Pulmonary artery endothelial cell (primary cell): ENCODE measurements at regions not wholly inside any gene's neighbourhood (a gene's known extent, or its start where the extent isn't known, plus 50 kb on each side); places are given as distances from the start of the nearest gene placed in this dataset.

Source experiments
- DNase-seq: peaks from one replicate; pipeline ENCODE4 v3.0.0-alpha.2; 2011; ENCODE audit warnings: low read depth, low spot score

DNA sequence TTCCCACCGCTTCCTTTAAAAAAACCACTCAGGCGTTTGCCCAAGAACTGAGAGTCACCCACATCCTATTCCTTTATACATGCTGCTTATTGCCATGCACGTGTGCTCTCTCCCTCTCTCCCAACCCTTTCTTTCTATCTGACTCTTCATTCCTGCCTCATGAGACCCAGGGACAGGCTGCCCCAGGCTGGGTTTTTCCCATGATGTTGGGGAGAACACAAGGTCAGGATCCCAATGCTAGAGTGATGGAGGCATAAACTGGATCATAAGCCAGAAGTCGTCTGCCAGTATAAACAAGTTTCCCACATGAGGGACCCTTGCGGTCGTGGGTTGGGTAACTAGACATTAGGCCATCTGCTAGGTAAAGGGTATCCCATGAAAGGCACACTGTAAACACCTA lies 64.9 kb downstream of the CD2 start:
- DNase-seq: no peak

DNA sequence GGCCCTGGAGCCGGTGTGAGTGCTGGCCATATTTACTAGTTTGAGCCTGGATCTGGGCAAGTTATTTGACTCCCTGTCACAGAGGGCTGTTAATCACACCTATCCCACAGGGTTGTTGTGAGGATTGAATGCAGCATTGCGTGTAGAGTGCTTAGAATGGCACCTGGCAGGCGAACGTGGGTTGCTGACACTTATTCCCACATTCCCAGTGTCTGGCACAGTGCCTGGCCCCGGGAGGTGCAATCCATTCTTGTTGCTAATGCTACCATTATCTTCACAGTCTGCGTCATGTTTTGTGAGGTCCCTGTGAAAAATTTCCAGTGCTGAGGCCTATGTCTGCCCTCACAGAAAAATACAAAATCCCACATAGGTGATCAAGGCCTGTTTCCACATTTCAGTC lies 66.1 kb downstream of the CD2 start:
- DNase-seq: no peak

DNA sequence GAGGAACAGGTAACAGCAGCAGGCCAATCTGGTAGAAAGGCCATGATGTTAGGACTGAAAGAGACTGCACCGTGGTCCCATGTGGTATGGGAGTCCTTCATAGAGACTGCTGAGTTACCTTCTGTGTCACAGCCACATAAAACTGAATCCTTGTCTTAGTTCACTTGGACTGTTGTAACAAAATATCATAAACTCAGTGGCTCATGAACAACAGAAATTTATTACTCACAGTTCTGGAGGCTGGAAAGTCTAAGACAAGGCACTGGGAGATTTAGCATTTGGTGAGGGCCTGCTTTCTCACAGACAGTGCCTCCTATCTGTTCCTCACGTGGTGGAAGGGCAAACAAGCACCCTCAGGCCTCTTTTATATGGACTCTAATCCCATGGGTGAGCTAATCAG lies 67.5 kb downstream of the CD2 start:
- DNase-seq: no peak

DNA sequence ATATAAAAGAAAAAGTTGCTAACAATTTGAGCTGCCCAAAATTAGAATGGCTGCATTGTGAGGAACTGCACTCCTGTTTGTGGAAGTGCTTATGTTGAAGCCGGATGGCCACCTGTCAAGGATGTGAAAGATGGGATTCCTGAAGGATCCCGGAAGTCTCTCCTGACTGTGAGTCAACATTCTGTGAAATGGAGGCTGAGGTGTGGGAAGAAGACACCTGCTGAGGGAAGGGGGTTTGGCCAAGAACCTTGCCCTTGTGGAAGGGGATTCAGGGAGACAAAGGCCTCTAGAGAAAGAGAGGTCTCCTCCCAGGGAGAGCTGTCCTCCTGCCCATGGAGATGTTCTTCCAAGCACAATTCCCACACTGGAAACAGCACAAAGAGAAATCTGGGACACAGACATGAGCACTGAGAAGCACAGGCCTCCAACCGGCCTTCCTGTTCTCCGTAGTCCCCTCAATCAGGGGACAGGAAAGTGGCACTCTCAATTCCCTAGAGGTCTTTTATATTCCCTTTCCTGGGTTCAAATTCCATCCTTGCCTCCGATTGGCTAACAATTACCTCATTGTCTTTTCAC lies 70.5 kb downstream of the CD2 start:
- no peak for DNase-seq

DNA sequence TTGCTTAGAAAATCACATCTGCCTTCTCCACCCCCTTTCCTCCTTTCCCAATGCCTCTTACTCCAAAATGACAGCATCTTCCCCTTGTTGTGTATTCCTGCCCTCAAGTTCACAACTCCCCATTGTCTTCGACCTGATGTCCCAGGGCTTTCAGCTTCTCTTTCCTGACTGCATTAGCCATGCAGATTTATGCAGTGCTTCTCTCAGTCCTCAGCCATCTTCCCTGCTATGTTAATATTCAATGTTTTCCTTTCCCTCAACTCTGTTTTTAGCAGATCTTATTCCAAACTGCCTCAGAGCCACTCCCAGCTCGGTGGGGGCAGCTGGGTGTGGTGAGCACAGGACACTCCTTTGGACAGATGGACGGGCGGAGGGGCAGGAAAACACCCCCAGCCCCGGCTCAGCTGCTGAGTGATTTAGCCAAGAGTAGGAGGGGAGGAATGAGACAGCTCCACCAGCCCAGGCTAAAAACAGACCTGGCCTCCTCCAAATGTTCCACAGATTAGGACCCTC lies 71.0 kb downstream of the CD2 start:
- DNase-seq: no peak

DNA sequence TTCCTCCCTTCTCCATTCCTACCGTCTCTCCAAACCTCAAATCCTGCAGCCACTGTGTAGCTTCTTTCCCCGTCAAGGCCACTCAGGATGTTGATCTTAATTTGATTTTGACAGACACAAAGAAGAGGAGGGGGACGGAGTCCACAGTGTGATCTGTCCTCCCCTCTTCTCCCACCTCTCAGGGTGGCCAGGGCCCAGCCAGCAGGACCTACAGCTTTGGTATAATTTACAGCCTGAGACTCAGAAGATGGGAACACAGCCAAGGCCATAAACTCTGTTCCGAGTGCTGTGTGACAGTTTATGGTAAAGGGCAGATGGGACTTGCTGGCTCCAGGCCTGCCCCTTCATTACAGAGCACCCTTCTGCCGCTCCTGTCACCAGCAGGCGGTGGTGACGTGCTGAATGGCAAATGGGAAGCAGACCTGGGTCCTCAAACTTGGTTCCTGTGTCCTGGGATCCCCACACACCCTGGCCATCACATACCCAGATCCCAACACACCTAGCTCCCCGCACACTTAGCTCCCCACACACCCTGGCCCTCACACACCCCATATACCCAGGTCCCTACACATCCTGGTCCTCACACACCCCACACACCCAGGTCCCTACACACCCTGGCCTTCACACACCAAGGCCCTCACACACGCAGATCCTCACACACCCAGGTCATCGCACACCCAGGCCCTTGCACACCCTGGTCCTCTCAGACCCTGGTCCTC lies 71.6 kb downstream of the CD2 start:
- no peak for DNase-seq

DNA sequence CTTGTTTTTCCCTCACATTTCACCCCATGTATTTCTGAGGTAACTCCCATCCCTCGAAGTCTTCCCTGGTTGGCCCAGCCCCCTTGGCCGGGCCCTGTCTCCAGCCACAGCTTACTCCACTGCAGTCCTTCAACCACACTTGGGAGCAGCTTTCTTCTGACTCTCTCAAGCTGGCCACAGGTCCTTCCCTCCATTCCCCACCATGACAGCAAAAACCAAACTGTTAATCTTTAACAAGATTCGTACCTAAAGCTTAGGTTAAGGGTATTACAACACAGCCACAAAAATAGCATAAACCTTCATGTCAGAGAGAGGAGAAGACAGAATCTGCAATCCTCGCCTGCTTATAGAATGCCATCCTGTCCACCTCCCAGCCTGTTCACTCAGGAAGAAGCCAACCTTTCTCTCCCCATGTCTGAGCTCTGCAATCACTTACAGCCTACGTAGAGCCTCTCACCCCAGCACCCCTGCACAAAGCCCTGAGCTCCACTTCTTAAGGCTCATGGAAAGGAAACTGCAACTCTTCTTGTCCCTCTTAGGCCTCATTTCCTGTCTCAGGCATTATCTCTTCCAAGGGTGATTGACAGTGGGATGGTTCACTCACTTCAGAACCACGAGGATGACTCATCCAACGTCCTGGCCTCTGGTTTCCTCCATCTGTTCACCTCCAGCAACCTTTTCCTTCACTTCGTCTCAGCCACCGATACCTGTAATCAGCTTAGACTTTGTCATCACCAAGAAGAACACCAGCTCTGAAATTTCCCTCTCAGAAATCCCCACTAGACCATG lies 72.8 kb downstream of the CD2 start:
- no peak for DNase-seq

DNA sequence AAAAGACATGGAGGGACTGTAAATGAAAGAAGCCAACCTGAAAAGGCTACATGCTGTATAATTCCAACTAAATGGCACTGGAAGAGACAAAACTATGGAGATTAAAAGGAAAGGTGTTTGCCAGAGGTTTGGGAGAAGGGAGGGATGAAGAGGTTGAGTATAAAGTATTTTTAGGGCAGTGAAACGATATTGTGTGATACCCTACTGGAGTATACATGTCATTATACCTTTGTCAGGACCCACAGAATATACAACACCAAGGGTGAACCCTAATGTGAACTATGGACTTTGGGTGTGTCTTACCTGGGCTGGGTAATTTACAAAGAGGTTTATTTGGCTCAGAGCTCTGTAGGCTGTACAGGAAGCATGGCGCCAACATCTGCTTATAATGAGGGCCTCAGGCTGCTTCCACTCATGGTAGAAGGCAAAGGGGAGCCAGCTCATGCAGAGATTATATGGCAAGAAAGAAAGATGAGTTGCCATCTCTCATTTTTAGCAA lies 73.4 kb downstream of the CD2 start:
- no peak for DNase-seq

DNA sequence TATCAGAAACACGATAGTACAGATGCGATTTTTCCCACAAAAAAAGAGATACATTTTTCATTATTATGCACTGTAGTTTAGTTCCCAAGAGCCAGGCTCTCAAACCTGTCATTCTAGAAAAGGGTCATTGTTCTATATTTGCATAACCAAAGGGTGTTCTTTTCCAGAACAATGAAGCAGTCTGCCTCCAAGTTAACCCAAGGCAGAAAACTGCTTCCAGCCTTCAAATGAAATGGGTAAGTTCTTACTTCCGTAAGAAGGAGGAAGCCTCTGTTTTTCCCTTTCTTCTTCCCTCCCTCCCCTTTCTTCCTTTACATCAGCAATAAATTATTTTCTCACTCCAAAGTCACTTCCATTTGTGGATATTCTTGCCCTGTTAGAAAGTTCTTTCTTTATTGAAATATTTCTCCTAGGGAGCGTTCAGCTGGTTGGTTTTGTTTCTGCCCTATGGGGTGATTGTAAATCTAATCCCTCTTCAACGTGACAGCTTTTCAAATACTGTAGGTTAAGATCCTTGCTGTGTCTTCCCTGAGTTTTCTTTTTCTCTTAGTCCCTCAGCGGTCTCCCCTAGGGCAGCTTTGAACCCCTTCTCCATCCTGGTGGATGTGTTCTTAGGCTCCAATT lies 77.3 kb upstream of the PTGFRN start:
- no peak for DNase-seq

DNA sequence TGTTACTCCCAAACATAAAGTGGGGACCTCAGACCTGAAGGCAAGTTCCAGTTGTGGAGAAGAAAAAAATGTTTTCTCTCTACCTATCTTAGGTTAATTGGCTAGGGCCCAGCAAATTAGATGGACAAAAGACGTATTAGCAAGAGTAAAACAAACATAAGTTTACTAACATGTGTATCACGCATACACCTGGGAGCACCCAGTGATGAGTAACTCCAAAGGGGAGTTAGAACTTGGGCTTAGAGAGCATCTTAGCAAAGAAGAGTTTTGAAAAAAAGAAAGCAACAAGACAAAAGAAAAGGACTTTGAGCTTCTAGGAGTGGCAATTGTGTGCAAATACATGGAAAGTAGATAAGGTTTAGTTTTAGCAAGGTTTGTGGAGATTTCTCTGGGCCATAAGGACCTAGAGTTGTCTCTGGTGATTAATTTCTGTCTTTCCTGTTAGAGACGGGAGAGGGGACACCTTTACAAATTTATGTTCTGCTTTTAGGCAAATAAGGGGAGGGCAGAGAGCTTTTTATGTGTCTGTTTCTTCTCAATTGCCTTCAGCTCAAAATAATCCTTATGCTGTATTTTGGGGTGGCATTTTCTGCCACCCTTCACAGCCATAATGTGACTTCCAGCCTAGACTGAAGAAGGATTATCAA lies 76.7 kb upstream of the PTGFRN start:
- DNase-seq: no peak

DNA sequence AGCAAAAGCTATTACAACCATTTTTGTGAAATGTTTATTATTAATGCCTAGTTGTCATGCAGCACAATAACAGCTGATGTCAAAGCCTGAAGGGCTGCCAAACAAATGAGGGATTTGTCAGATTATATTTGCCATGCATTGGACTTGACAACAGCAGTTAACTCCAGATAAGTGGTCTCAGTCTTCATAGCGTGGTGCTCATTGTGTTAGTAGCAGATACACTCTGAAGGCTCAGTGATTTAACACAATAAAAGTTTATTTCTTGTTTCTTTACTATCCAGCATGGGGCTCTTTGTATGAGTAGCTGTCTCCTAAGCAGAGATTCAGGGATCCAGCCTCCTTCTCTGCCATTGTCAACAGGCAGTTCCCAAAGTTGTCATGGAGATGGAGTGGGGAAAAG lies 76.0 kb upstream of the PTGFRN start:
- DNase-seq: no peak

DNA sequence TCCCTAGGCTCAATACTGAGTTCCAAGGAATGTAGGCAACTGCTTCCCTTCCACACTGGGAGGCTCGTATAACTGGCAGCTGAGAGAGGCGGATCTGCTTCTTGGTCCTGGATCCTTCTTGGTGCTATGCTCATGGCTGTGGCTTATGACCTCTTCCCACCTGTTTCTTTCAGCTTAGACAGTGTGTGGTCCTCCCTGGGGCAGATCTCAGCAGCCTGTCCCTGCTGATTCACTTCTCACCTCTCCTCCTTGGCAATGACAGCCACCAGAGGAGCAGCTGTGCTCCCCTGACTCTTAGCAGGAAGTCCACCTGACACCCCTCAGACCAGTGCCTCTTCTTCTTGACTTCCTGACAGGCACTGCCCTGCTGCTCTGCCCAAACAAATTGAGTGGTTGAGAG lies 75.1 kb upstream of the PTGFRN start:
- DNase-seq: no peak

DNA sequence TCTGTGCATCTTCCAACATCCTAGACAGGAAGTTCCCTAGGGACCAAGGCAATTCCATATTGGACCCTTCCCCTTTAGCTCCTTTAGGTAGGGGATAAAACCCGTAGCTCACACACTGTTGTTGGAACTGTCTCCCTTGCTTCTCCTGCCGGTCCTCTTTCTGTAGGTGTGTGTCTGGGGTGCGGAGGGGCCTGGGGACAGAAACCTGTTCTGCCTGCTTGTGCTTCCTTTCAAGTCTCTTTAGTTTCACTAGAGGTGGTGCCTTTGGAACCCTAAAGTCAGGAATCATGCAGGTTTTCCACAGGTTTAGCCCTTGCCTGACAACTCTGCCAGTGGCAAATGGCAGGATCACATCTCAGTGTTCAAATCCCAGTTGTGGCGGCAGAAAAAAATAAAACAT lies 74.6 kb upstream of the PTGFRN start:
- no peak for DNase-seq

DNA sequence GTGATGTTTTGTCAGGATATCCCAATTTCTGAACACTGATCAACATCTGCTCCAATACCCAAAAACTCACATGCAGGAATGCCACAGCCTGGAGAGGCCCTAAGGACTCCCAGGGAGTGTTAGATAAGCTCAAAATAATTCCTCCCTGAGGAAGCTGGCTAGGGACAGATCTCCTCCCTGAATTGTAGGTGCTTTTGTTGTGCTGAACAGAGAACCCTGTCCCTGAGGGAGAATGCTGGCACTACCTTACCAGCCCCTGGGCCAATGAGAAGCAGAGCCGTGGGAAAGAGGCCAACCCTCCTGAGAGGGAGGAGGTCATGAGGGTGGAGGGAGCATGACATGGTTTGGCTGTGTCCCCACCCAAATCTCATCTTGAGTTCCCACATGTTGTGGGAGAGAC lies 73.6 kb upstream of the PTGFRN start:
- no peak for DNase-seq

DNA sequence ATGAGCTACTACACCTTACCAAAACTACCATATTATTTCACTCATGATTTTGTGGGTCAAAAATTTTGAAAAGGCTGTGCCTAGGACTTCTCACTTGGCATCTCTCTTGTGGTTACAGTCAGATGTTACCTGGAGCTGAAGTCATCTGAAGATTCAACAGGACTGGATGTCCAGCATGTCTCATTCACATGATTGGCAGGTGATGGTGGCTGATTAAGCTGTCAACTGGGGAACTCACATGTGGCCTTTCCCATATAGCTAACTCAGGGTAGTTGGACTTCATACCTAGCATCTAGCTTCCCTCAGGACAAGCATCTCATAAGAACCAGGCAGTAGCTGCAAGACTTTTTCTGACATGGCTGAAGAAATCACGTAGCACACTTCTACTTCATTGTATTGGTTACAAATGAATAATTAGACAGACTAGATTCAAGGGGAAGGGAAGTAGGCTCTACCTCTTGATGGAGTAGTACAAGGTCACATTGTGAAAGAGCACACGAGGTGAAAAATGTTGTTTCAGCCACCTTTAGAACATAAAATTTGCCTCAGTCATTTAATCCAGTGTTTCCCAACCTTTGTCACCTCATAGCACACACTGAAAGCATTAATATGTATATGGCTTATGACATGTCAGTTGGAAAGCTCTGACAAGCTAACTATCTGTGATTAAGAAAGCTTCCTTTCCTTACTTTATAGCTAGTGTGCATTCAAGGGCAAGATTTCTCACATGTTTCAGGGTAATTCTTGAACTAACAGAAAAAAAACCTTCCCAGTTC lies 68.0 kb upstream of the PTGFRN start:
- no peak for DNase-seq

DNA sequence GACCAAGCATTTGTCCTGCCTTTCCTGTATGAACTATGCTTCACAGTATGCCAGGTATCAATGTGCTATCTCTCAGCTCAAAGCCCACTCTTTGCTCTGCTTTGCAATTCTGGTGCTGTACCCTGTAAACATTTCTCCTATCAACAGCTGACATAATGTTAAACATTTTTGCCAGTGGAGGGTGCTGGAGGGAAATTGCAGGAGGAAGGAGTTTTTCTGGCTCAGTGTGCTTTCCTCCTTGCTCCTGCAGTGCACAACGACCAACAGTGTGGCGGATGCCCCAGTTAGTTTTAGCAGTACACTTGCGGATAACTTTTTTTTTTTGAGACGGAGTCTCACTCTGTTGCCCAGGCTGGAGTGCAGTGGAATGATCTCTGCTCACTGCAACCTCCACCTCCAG lies 67.1 kb upstream of the PTGFRN start:
- DNase-seq: no peak

DNA sequence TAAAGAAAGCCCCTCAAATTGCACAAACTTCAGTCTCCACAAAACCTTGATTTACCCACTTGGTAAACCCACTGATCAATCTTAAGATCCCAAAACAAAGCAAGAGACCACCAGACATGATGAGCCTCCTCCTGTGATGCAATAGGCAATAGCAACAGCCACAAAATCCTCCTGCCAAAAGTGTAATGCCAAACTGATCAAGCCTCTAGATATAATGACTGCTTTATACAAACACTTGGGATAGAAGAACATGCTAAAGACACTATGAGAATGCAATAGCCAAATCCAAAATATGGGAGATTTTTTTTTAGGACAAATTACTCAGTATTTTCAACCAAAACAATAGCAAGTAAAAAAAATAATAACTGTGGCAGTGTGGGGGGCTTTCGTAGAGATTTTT lies 64.9 kb upstream of the PTGFRN start:
- DNase-seq: no peak

DNA sequence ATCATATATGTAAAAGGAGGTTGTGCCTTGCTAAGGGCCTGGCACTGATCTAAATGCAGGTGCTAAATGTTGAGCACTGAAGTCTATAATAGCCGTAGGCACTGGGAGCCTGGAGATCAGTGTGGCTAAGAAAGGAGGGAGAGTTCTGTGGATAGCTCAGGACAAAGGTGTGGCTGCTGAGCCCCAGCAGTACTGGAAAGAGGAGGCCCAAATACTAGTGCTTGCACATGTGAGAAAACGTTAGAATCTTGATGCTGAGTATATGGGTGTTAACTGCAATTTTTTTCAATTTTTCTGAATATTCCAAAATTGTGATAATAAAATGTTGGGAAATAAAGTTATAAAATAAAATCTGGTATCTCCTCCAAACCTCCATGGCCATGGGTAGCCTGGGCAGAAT lies 62.5 kb upstream of the PTGFRN start:
- no peak for DNase-seq

DNA sequence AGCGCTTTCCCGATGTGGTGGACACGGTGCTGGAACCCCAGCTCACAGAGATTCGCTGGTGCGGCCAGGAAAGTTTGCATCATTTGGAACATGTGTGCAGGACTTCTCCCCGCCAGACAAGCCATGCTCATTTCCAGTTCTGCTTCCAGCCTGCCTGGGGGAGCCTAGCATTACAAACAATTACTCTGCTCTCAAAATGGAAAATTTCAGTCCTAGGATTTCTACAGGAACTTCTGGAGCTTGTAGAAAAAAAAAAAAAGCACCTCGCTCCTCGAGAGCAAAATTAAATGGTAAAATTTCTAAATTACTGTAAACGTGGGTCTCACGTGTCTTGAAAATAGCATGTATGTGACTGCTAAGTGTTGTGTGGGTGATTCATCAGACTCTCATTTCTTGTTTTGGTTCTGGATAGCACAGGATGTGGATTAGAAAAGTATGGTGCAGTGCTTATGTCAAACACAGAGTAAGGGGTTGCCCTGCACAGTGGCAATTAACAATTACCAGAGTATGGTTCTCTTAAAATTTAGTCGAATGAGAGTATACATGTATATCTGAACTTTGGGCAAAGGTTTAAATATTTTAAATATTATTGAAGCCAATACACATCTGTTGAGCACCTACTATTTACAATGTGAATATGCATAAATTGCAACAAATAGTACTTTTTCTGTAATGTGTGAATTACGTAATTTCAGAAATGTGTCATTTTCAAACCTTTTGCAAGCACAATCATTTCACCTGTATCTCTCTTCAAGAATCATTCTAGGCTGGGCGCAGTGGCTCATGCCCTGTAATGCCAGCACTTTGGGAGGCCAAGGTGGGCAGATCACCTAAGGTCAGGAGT lies 61.8 kb upstream of the PTGFRN start:
- DNase-seq: peak; percentile 24

DNA sequence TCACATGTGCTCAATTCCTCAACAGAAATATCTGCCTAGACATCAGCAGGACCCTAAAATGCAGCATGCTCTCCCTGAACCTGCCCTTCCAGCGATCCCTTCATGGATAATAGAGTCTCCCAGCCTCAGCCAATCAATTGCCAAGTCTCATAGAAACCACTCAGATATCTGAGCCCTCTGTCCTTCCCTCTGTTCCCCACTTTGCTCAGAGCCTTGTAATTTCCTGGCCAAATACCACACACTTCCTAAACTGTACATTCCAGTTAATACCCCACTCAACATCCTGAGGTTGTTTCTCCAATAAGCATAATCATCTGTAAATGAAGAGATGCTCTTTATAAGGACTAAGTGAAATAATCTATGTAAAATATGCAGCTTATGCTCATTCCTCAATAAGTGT lies 59.3 kb upstream of the PTGFRN start:
- DNase-seq: peak; percentile 27
